AG09309 (cell line): ENCODE measurements at regions not wholly inside any gene's neighbourhood (a gene's known extent, or its start where the extent isn't known, plus 50 kb on each side); places are given as distances from the start of the nearest gene placed in this dataset.
"Not testable (repeated sequence)": the region's sequence is repeated elsewhere in the genome, so short reads cannot be mapped to it uniquely, and the experiment has no call there.

ENCODE experiments used
- DNase-seq: peaks from one replicate; pipeline ENCODE4 v3.0.0-alpha.2; 2010; ENCODE audit warnings: low read depth
- H3K4me3 ChIP-seq: 2 replicates; pipeline ENCODE4 v1.5.1; 2011; ENCODE audit warnings: mild to moderate bottlenecking, low read depth, low read length, moderate library complexity; ENCODE audit not compliant: control insufficient read depth
- TF ChIP-seq, protein P1 (sequence below): IDR thresholded peaks from 2 replicates; pipeline ENCODE4 v1.5.1; 2011; ENCODE audit warnings: mild to moderate bottlenecking, low read depth, low read length, inconsistent platforms; ENCODE audit not compliant: insufficient read depth, control insufficient read depth; ENCODE audit errors: missing control alignments

DNA sequence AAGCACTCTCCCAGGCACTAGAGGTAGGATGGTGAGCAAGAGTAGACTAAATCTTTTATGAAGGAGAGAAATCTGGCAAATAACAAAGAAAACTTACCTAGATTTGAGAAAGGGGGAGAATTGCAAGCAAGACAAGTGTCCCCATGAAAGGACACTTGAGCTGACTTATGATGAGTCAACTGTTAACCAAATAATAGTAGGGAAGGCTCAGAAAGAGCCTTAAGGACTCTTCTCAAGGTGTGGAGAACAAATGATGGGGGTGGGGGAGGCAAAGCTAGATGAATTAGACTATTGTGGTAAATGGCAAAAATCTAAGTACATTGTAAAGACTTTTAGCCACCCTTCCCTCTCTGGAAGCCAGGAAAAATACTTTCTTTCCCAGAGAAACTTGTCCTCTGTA is 77.6 kb upstream of the RASA1 start:
- H3K4me3 ChIP-seq: no peak overlapping the region
- TF ChIP-seq, protein P1, sequence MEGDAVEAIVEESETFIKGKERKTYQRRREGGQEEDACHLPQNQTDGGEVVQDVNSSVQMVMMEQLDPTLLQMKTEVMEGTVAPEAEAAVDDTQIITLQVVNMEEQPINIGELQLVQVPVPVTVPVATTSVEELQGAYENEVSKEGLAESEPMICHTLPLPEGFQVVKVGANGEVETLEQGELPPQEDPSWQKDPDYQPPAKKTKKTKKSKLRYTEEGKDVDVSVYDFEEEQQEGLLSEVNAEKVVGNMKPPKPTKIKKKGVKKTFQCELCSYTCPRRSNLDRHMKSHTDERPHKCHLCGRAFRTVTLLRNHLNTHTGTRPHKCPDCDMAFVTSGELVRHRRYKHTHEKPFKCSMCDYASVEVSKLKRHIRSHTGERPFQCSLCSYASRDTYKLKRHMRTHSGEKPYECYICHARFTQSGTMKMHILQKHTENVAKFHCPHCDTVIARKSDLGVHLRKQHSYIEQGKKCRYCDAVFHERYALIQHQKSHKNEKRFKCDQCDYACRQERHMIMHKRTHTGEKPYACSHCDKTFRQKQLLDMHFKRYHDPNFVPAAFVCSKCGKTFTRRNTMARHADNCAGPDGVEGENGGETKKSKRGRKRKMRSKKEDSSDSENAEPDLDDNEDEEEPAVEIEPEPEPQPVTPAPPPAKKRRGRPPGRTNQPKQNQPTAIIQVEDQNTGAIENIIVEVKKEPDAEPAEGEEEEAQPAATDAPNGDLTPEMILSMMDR: no peak
- no peak for DNase-seq

DNA sequence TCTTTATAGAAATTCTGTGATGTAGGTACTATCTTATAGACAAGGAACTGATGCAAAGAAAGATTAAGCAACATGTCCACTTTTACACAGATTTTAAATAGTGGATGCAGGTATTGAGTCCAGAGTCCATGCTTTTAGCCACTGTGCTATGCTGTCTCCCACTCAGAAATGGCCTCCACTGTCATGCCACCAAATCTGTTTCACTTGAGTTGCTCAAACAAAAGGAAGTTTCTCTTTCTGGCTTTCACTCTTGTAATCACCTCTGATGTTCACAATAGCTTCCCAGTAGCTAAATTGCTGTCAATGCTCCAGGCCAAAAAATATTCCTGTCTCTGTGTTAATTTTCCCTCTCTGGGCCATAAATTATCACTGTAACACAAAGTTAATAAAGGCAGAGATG is 77.0 kb upstream of the RASA1 start:
- DNase-seq: no peak
- TF ChIP-seq, protein P1: no peak
- no peak overlapping the region for H3K4me3 ChIP-seq

DNA sequence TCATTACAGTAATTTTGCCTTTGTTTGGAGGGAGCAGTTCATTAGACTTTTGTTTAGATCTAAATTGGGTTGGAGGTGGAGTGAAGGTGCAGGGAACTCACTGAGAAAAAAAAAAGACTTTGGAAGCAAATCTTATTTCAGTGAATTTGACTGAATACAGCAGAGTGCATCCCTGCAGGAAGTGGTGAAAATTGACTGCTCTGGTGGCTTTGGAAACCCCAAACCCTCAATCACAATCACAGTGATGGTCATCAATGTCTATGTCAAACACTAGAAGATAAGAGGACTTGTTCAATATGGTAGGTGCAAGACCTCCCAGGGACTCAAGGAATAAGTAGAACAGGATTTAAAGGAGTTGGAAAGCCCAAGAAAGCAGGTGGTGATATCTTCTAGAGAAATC is 76.0 kb upstream of the RASA1 start:
- TF ChIP-seq, protein P1: no peak
- no peak overlapping the region for H3K4me3 ChIP-seq
- no peak for DNase-seq

DNA sequence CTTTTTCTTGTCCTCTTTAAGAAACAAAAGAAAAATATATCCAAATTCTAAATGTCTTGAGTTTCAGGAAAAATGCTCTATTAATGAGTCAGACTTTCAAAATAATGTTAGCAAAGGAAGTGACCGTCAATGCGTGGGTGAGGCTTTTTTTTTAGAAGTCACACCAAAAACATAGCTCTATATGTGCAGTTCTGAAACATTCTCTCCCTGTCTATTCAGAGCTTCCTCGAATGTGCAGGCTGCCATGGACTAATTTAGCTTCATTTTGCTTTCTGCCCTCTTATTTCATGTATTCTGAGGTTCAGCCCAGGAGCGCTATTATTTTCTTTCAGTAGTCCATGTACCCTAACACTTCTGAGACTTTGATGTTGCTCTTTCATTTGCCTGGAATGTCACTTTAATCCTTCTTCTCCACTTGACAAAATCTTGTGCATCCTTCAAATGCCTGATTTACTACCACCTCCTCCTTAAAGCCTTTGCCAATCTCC is 72.5 kb upstream of the RASA1 start:
- TF ChIP-seq, protein P1: no peak
- no peak overlapping the region for H3K4me3 ChIP-seq
- DNase-seq: peak; percentile 35

GRCh38 chr5:87195616-87196015 is 72.1 kb upstream of the RASA1 start:
- TF ChIP-seq, protein P1: no peak
- DNase-seq: no peak

GRCh38 chr5:87198010-87198409 is 69.7 kb upstream of the RASA1 start:
- no peak overlapping the region for H3K4me3 ChIP-seq
- no peak for DNase-seq
- TF ChIP-seq, protein P1: no peak

More at GRCh38 chr5:87195616-87196015, 72.1 kb upstream of the RASA1 start:
- no peak overlapping the region for H3K4me3 ChIP-seq

DNA sequence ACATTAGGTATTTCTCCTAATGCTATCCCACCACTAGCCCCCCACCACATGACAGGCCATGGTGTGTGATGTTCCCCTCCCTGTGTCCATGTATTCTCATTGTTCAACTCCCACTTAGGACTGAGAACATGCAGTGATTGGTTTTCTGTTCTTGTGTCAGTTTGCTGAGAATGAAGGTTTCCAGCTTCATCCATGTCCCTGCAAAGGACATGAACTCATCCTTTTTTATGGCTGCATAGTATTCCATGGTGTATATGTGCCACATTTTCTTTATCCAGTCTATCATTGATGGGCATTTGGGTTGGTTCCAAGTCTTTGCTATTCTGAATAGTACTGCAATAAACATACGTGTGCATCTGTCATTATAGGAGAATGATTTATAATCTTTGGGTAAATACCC is 68.4 kb upstream of the RASA1 start:
- H3K4me3 ChIP-seq, DNase-seq: not testable (repeated sequence)

- not testable (repeated sequence) for DNase-seq, H3K4me3 ChIP-seq
Observed at GRCh38 chr5:87199704-87200103, 68.0 kb upstream of the RASA1 start.
